IMR-90 (cell line): ENCODE measurements at regions not wholly inside any gene's neighbourhood (a gene's known extent, or its start where the extent isn't known, plus 50 kb on each side); places are given as distances from the start of the nearest gene placed in this dataset.

ENCODE experiments used
- ATAC-seq: fragments of 200-7000 bp; cut with Tn5 transposase; 2 replicates; pipeline ENCODE4 v1.9.1; 2020; ENCODE audit warnings: low read depth, mild to moderate bottlenecking, moderate library complexity
- BruUV-seq: library from RNA; stranded (reverse); fragments of 400-500 nt; replicated peaks from 2 replicates; lab custom pipeline; 2021; lab: Mats Ljungman, UMichigan
- CTCF ChIA-PET: fragments of 300-600 bp; formaldehyde crosslinking; extraction: SDS; loops from one replicate; lab custom pipeline; 2021; ENCODE audit warnings: antibody characterized with exemption; lab: Yijun Ruan, JAX
- POLR2A ChIA-PET: fragments of 300-600 bp; sonication (Branson Sonifier 250); formaldehyde crosslinking; loops from one replicate; lab custom pipeline; 2022; ENCODE audit warnings: antibody characterized with exemption; ENCODE audit not compliant: unreplicated experiment; lab: Charles Lee
- DNase-seq: peaks from one replicate; pipeline ENCODE4 v3.0.0; 2013
- H2AFZ ChIP-seq: replicated peaks from 2 replicates; pipeline ENCODE3; 2013; ENCODE audit warnings: low read length, mild to moderate bottlenecking; ENCODE audit not compliant: poor library complexity
- H2AK5ac ChIP-seq: 2 replicates; pipeline ENCODE4 v1.6.1; 2013; ENCODE audit warnings: low read depth, low read length, inconsistent platforms
- H2AK9ac ChIP-seq: replicated peaks from 2 replicates; pipeline ENCODE3; 2013; ENCODE audit warnings: mild to moderate bottlenecking, low read depth, low read length, moderate library complexity; ENCODE audit not compliant: poor library complexity
- H2BK120ac ChIP-seq: 2 replicates; pipeline ENCODE4 v1.6.1; 2013; ENCODE audit warnings: low read depth, low read length, inconsistent platforms
- H2BK15ac ChIP-seq: 3 replicates; pipeline ENCODE4 v1.6.1; 2013; ENCODE audit warnings: low read depth, low read length, inconsistent platforms
- H2BK20ac ChIP-seq: 2 replicates; pipeline ENCODE4 v1.6.1; 2013; ENCODE audit warnings: low read depth, mild to moderate bottlenecking, inconsistent platforms, low read length, moderate library complexity
- H2BK5ac ChIP-seq: 2 replicates; pipeline ENCODE4 v1.6.1; 2013; ENCODE audit warnings: mild to moderate bottlenecking, low read depth, low read length, inconsistent platforms; ENCODE audit not compliant: poor library complexity, severe bottlenecking
- H3K14ac ChIP-seq: replicated peaks from 2 replicates; pipeline ENCODE4 v1.6.1; 2013; ENCODE audit warnings: low read depth, low read length, inconsistent platforms
- H3K18ac ChIP-seq: 2 replicates; pipeline ENCODE4 v1.6.1; 2013; ENCODE audit warnings: low read depth, low read length, control low read depth
- H3K23ac ChIP-seq: 2 replicates; pipeline ENCODE4 v1.6.1; 2013; ENCODE audit warnings: low read depth, low read length, inconsistent platforms
- H3K27ac ChIP-seq: 2 replicates; pipeline ENCODE4 v1.5.1; 2013; ENCODE audit warnings: mild to moderate bottlenecking, control low read depth, low read length; ENCODE audit not compliant: insufficient read depth
- H3K27me3 ChIP-seq: 2 replicates; pipeline ENCODE4 v1.6.1; 2013; ENCODE audit warnings: low read length; ENCODE audit not compliant: control insufficient read depth, insufficient read depth
- H3K36me3 ChIP-seq: 2 replicates; pipeline ENCODE4 v1.6.1; 2013; ENCODE audit warnings: low read length, mixed read lengths; ENCODE audit not compliant: control insufficient read depth, insufficient read depth
- H3K4ac ChIP-seq: 2 replicates; pipeline ENCODE4 v1.6.1; 2013; ENCODE audit warnings: low read depth, low read length, inconsistent platforms
- H3K4me1 ChIP-seq: 2 replicates; pipeline ENCODE4 v1.6.1; 2013; ENCODE audit warnings: low read length, mixed read lengths; ENCODE audit not compliant: control insufficient read depth, insufficient read depth
- H3K4me2 ChIP-seq: 2 replicates; pipeline ENCODE4 v1.6.1; 2013; ENCODE audit warnings: low read depth, mild to moderate bottlenecking, control low read depth, low read length, moderate library complexity
- H3K4me3 ChIP-seq: 2 replicates; pipeline ENCODE4 v1.5.1; 2013; ENCODE audit warnings: low read depth, mild to moderate bottlenecking, control low read depth, low read length, moderate library complexity; ENCODE audit not compliant: insufficient read depth
- H3K56ac ChIP-seq: 2 replicates; pipeline ENCODE4 v1.6.1; 2013; ENCODE audit warnings: low read length, inconsistent platforms; ENCODE audit not compliant: insufficient read depth; ENCODE audit errors: extremely low read depth
- H3K79me1 ChIP-seq, 2 experiments: 2 replicates each; pipeline ENCODE4 v1.6.1; 2013; ENCODE audit warnings: low read length in 2 of 2, inconsistent platforms in 1 of 2, low read depth in 1 of 2
- H3K9ac ChIP-seq: 2 replicates; pipeline ENCODE4 v1.6.1; 2013; ENCODE audit warnings: low read depth, low read length, control low read depth
- H3K9me1 ChIP-seq: 2 replicates; pipeline ENCODE4 v1.6.1; 2013; ENCODE audit warnings: low read length, inconsistent platforms; ENCODE audit not compliant: insufficient read depth
- H3K9me3 ChIP-seq: 2 replicates; pipeline ENCODE4 v1.6.1; 2013; ENCODE audit warnings: low read length; ENCODE audit not compliant: control insufficient read depth, insufficient read depth
- H4K20me1 ChIP-seq: 2 replicates; pipeline ENCODE4 v1.6.1; 2013; ENCODE audit warnings: low read length, inconsistent platforms; ENCODE audit not compliant: insufficient read depth
- H4K5ac ChIP-seq: 2 replicates; pipeline ENCODE4 v1.6.1; 2013; ENCODE audit warnings: mild to moderate bottlenecking, low read depth, low read length, control low read depth
- H4K8ac ChIP-seq, 2 experiments: 2 replicates each; pipeline ENCODE4 v1.6.1; 2013; ENCODE audit warnings: low read depth in 2 of 2, low read length in 2 of 2, control low read depth in 1 of 2, inconsistent platforms in 1 of 2
- H4K91ac ChIP-seq: 2 replicates; pipeline ENCODE4 v1.6.1; 2013; ENCODE audit warnings: low read depth, low read length, inconsistent platforms; ENCODE audit not compliant: insufficient read depth
- BHLHE40 ChIP-seq: fragments of 150-350 bp; IDR thresholded peaks from 2 replicates; pipeline ENCODE4 v1.6.1; 2016; ENCODE audit warnings: mild to moderate bottlenecking, low read depth, low read length
- CEBPB ChIP-seq: IDR thresholded peaks from 2 replicates; pipeline ENCODE4 v1.6.1; 2012; ENCODE audit warnings: low read depth, low read length, improper control_type of control experiment
- FOS ChIP-seq: fragments of 150-350 bp; IDR thresholded peaks from 2 replicates; pipeline ENCODE4 v1.6.1; 2016; ENCODE audit warnings: low read depth, low read length
- MAFK ChIP-seq: IDR thresholded peaks from 2 replicates; pipeline ENCODE4 v1.6.1; 2012; ENCODE audit warnings: low read depth, low read length, improper control_type of control experiment
- MAZ ChIP-seq: IDR thresholded peaks from 2 replicates; pipeline ENCODE4 v1.6.1; 2012; ENCODE audit warnings: low read depth, mild to moderate bottlenecking, low read length, improper control_type of control experiment, moderate library complexity, borderline replicate concordance
- MXI1 ChIP-seq: IDR thresholded peaks from 2 replicates; pipeline ENCODE4 v1.6.1; 2012; ENCODE audit warnings: low read depth, mild to moderate bottlenecking, low read length, moderate library complexity, borderline replicate concordance
- NFE2L2 ChIP-seq: fragments of 150-350 bp; IDR thresholded peaks from 2 replicates; pipeline ENCODE4 v1.6.1; 2016; ENCODE audit warnings: low read depth, mild to moderate bottlenecking, low read length
- RAD21 ChIP-seq: IDR thresholded peaks from 2 replicates; pipeline ENCODE4 v1.6.1; 2012; ENCODE audit warnings: low read length, improper control_type of control experiment
- RFX5 ChIP-seq: IDR thresholded peaks from 2 replicates; pipeline ENCODE4 v1.8.0; 2012; ENCODE audit warnings: low read depth, mild to moderate bottlenecking, low read length, moderate library complexity
- SMC3 ChIP-seq: fragments of 150-350 bp; IDR thresholded peaks from 2 replicates; pipeline ENCODE4 v1.6.1; 2016; ENCODE audit warnings: low read depth, mild to moderate bottlenecking, antibody characterized with exemption, low read length, moderate library complexity
- USF2 ChIP-seq: fragments of 150-350 bp; IDR thresholded peaks from 2 replicates; pipeline ENCODE4 v1.6.1; 2017; ENCODE audit warnings: mild to moderate bottlenecking, antibody characterized with exemption, low read length, low read depth
- WGBS, 2 experiments: methylation state at CpG; one replicate each; pipeline versions ENCODE4 v1.1.5 to v1.1.7; 2013; ENCODE audit warnings: missing lambda C conversion rate in 2 of 2; ENCODE audit not compliant: insufficient read length in 1 of 2; ENCODE audit errors: extremely low coverage in 2 of 2; 5-methylcytosine and 5-hydroxymethylcytosine counted together
- dilution Hi-C: fragments of 300-500 bp; cut with HindIII; formaldehyde crosslinking; loops from one replicate; pipeline ENCODE4 v1.14.3; 2018; ENCODE audit warnings: low sequenced_read_pairs; ENCODE audit not compliant: unreplicated experiment
- in situ Hi-C: fragments of 300-500 bp; cut with MboI; formaldehyde crosslinking; loops from 3 replicates; pipeline ENCODE4 v1.14.3; 2019; ENCODE audit warnings: low sequenced_read_pairs, inconsistent platforms, mixed read lengths
- intact Hi-C: fragments of 100-400 bp; cut with micrococcal nuclease; formaldehyde crosslinking; loops from 2 replicates; pipeline ENCODE4 v1.10.0; 2022
- TF ChIP-seq, protein P1 (sequence below): conservative IDR thresholded peaks from 2 replicates; pipeline ENCODE4 v1.5.1; 2012; ENCODE audit warnings: mild to moderate bottlenecking, low read depth, low read length, improper control_type of control experiment
- TF ChIP-seq, protein P2 (sequence below): fragments of 150-350 bp; IDR thresholded peaks from 2 replicates; pipeline ENCODE4 v1.6.1; 2016; ENCODE audit warnings: low read depth, mild to moderate bottlenecking, low read length, moderate library complexity, borderline replicate concordance

- CTCF ChIA-PET = no interaction called here
- Histone ChIP-seq H2AK5ac (no peak overlapping the region), H3K9me1 (no peaks in the 10 kb centered on the region), H3K27ac (0 out of 2 replicates have a peak overlapping the region, but pooled peaks have one; percentile 1), H3K14ac (no peak overlapping the region), H3K9me3 (no peaks in the 10 kb centered on the region), H4K8ac (no peak overlapping the region), H3K23ac (0 out of 2 replicates have a peak overlapping the region, but pooled peaks have one; percentile 50), H2AK9ac (no peak overlapping the region), H3K56ac (no peak overlapping the region), H4K91ac (0 out of 2 replicates have a peak overlapping the region, but pooled peaks have one; percentile 11), H2BK15ac (no peak overlapping the region), H3K4ac (no peak overlapping the region), H4K20me1 (no peaks in the 10 kb centered on the region), H3K4me1 (no peaks in the 10 kb centered on the region), H3K27me3 (peaks cover 19% of the 10 kb centered on the region), H4K5ac (no peak overlapping the region), H2BK120ac (peak overlapping the region; percentile 25; the same call in 1 of the 2 replicates), H3K4me3 (no peak overlapping the region), H2AFZ (peak overlapping the region; percentile 48), H3K79me1 (no peaks in the 10 kb centered on the region), H3K4me2 (peak overlapping the region; percentile 62; the same call in 1 of the 2 replicates), H2BK5ac (no peak overlapping the region), H2BK20ac (peak overlapping the region; percentile 32; the same call in 1 of the 2 replicates), H3K36me3 (no peaks in the 10 kb centered on the region), H3K9ac (no peak overlapping the region), H3K18ac (no peak overlapping the region)
- DNase-seq (peak; percentile 16), ATAC-seq (peak; percentile 62)
- BruUV-seq = no TSS peak
- POLR2A ChIA-PET = no interaction called here
- dilution Hi-C loops = no loop called here
- TF ChIP-seq, protein P1, sequence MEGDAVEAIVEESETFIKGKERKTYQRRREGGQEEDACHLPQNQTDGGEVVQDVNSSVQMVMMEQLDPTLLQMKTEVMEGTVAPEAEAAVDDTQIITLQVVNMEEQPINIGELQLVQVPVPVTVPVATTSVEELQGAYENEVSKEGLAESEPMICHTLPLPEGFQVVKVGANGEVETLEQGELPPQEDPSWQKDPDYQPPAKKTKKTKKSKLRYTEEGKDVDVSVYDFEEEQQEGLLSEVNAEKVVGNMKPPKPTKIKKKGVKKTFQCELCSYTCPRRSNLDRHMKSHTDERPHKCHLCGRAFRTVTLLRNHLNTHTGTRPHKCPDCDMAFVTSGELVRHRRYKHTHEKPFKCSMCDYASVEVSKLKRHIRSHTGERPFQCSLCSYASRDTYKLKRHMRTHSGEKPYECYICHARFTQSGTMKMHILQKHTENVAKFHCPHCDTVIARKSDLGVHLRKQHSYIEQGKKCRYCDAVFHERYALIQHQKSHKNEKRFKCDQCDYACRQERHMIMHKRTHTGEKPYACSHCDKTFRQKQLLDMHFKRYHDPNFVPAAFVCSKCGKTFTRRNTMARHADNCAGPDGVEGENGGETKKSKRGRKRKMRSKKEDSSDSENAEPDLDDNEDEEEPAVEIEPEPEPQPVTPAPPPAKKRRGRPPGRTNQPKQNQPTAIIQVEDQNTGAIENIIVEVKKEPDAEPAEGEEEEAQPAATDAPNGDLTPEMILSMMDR = no peak
- TF ChIP-seq BHLHE40 (no peak), MXI1 (no peak), RAD21 (no peak), CEBPB (no peak), FOS (no peak), RFX5 (no peak), MAZ (no peak), SMC3 (no peak), USF2 (no peak), MAFK (no peak), NFE2L2 (no peak)
- TF ChIP-seq, protein P2, sequence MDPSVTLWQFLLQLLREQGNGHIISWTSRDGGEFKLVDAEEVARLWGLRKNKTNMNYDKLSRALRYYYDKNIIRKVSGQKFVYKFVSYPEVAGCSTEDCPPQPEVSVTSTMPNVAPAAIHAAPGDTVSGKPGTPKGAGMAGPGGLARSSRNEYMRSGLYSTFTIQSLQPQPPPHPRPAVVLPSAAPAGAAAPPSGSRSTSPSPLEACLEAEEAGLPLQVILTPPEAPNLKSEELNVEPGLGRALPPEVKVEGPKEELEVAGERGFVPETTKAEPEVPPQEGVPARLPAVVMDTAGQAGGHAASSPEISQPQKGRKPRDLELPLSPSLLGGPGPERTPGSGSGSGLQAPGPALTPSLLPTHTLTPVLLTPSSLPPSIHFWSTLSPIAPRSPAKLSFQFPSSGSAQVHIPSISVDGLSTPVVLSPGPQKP = no peak
- in situ Hi-C loops = no loop called here
- no CpG with 5 or more reads among the region's 4 CpGs for WGBS, 2 experiments
- intact Hi-C loops = loop anchor here (5.0 kb wide), 1 partner anchor 381 kb away; the partner anchor contains the start of gene BAMBI
Measured at GRCh38 chr10:29057822-29058331, 231.0 kb upstream of the LYZL1 start.
